HUES64 (cell line): ENCODE measurements at regions not wholly inside any gene's neighbourhood (a gene's known extent, or its start where the extent isn't known, plus 50 kb on each side); places are given as distances from the start of the nearest gene placed in this dataset.
"Not testable (repeated sequence)": the region's sequence is repeated elsewhere in the genome, so short reads cannot be mapped to it uniquely, and the experiment has no call there.

Source experiments
- H3K27ac ChIP-seq: 2 replicates; pipeline ENCODE4 v1.7.0; 2013; ENCODE audit warnings: low read depth, low read length, inconsistent platforms
- H3K27me3 ChIP-seq: 2 replicates; pipeline ENCODE4 v1.6.1; 2013; ENCODE audit warnings: mild to moderate bottlenecking, low read length; ENCODE audit not compliant: insufficient read depth
- H3K36me3 ChIP-seq: 2 replicates; pipeline ENCODE4 v1.6.1; 2013; ENCODE audit warnings: mild to moderate bottlenecking, low read length; ENCODE audit not compliant: insufficient read depth
- H3K4me1 ChIP-seq: 2 replicates; pipeline ENCODE4 v1.6.1; 2013; ENCODE audit warnings: mild to moderate bottlenecking, low read length, moderate library complexity; ENCODE audit not compliant: insufficient read depth
- H3K4me3 ChIP-seq: 2 replicates; pipeline ENCODE4 v1.5.1; 2013; ENCODE audit warnings: mild to moderate bottlenecking, low read length, moderate library complexity
- H3K9ac ChIP-seq: 2 replicates; pipeline ENCODE4 v1.6.1; 2013; ENCODE audit warnings: mild to moderate bottlenecking, low read depth, low read length
- H3K9me3 ChIP-seq: 2 replicates; pipeline ENCODE4 v1.6.1; 2013; ENCODE audit warnings: low read depth, low read length; ENCODE audit not compliant: insufficient read depth
- WGBS: fragments of 150-250, 120-280 bp; methylation state at CpG from one replicate; pipeline ENCODE4 v1.1.7; 2013; ENCODE audit warnings: missing lambda C conversion rate; 5-methylcytosine and 5-hydroxymethylcytosine counted together

DNA sequence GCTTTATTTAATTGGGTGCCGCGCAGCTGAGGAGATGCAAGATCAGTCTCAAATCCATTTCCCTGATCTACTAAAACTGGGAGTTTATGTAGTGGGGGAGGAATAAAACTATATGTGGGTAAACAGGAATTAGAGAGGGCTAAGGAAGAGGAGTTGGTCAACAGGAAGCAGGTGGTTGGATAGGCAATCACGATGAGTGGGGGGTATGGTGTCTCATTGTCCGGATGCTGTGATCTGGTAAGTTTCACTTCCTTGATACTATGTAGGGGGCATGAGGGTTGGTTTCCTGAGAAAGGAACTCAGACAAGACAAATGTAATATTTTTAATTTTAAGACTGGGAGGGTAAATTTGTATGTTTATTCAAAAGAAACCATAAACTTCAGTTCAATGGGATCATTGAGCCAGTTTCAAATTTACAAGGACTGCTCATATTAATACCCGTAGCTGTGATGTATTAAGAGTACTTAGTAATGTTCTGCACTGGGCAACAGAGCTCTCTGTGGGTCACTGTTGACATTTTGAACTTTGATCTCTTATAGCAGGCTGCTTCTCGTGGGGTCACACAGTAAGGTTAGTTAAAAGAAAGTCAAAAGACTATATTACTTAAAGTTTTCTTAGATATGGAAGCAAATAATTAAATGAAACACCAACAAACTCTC, 786.2 kb upstream of the FBXO33 start:
- Histone ChIP-seq H3K27me3 (no peaks in the 10 kb centered on the region), H3K27ac (no peak overlapping the region), H3K9ac (no peak overlapping the region), H3K36me3 (no peaks in the 10 kb centered on the region), H3K9me3 (no peaks in the 10 kb centered on the region), H3K4me3 (no peak overlapping the region), H3K4me1 (no peaks in the 10 kb centered on the region)
- whole genome bisulfite sequencing: 93% methylated on average over 6 of the region's 6 CpGs

DNA sequence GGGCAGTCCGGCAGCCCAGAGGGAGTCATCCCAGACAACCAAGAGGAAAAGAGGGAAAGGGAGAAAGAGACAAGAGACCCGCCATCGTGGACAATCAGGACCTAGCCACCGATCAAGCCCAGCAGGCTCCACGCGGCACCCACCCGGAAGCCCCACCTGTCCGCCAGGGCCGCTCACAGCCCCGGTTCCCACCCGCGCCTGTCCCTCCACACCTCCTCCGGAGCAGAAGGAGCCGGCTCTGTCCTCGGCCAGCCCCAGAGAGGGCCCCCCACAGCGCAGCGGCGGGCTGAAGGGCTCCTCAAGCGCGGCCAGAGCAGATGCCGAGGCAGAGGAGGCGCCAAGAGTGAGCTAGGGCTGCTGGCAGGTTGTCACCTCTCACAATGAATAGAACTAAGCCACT, 784.7 kb upstream of the FBXO33 start:
- WGBS: 96% methylated on average over 21 of the region's 22 CpGs
- no peak overlapping the region for H3K9ac ChIP-seq
- no peaks in the 10 kb centered on the region for H3K36me3 ChIP-seq
- H3K27ac ChIP-seq: no peak overlapping the region
- H3K9me3 ChIP-seq: no peaks in the 10 kb centered on the region
- H3K4me1 ChIP-seq: no peaks in the 10 kb centered on the region
- H3K27me3 ChIP-seq: no peaks in the 10 kb centered on the region
- H3K4me3 ChIP-seq: no peak overlapping the region

DNA sequence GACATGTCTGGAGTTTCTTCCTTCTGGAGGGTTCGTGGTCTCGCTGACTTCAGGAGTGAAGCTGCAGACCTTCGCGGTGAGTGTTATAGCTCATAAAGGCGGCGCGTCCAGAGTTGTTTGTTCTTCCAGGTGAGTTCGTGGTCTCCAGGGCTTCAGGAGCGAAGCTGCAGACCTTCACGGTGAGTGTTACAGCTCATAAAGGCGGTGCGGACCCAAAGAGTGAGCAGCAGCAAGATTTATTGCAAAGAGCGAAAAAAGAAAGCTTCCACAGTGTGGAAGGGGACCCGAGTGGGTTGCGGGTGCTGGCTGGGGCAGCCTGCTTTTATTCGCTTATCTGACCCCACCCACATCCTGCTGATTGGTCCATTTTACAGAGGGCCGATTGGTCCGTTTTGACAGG, 784.2 kb upstream of the FBXO33 start:
- H3K36me3 ChIP-seq, H3K27me3 ChIP-seq, H3K4me1 ChIP-seq, H3K27ac ChIP-seq, H3K4me3 ChIP-seq, H3K9me3 ChIP-seq, H3K9ac ChIP-seq: not testable (repeated sequence)
- 95% methylated on average over 18 of the region's 18 CpGs for WGBS

DNA sequence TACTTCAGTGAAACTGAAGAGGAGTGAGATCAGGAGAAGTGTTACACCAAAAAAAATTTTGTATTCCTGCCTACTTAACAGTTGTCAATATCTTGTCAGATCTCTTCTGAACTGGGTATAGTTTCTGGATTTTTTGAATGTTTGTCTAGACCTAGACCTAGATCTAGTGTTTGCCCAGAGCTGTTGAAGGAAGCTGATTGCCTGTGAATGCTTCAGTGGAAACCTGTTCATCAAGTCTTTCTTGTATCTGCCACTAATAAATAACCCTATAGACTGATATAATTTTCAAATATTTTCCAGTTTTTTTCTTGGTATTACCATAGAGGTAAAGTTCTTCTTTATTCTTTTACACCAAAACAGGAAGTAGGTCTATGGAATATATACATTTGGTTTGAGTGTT, 781.5 kb upstream of the FBXO33 start:
- Histone ChIP-seq H3K27ac (no peak overlapping the region), H3K9ac (no peak overlapping the region), H3K4me1 (no peaks in the 10 kb centered on the region), H3K27me3 (no peaks in the 10 kb centered on the region), H3K4me3 (no peak overlapping the region), H3K9me3 (no peaks in the 10 kb centered on the region), H3K36me3 (no peaks in the 10 kb centered on the region)

DNA sequence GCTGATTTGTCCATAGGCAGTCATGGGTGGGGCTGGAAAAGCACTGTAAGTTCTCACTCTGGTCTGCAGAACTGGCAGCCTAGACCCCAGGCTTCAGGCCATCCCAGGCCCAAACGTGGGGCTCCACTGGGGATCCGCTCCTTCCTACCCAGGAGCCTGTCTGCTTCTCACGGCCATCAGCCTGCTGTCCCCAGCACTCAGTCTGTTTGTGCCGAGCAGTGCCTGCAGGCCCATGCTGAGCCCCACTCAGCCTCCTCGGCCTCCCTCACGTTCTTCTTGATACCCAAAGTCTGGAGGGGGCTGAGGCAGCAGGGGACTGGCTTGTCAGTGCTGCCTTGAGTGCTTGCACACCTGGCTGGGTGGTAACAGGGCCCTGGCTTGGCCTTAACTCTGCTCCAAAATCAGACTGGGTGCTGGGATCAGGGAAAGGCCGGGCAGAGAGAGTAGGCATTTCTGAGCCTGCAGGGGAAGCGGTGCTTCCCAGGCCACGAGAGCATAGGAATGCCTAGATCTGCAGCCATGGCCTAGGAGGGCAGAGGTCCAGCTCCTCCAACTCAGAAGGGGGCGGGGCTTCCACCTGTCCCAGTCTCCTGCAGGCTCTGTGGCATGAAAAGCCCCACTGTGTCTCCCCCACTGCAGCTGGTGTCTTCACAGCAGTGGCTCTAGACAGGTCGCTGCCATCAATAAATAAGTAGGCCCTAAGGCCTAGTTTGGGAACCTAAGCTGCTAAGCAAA, 772.4 kb upstream of the FBXO33 start:
- H3K4me3 ChIP-seq: no peak overlapping the region
- H3K27me3 ChIP-seq: no peaks in the 10 kb centered on the region
- H3K27ac ChIP-seq: no peak overlapping the region
- H3K36me3 ChIP-seq: no peaks in the 10 kb centered on the region
- H3K9me3 ChIP-seq: peaks cover 9% of the 10 kb centered on the region
- H3K4me1 ChIP-seq: no peaks in the 10 kb centered on the region
- no peak overlapping the region for H3K9ac ChIP-seq
- WGBS: 91% methylated on average over 11 of the region's 11 CpGs

DNA sequence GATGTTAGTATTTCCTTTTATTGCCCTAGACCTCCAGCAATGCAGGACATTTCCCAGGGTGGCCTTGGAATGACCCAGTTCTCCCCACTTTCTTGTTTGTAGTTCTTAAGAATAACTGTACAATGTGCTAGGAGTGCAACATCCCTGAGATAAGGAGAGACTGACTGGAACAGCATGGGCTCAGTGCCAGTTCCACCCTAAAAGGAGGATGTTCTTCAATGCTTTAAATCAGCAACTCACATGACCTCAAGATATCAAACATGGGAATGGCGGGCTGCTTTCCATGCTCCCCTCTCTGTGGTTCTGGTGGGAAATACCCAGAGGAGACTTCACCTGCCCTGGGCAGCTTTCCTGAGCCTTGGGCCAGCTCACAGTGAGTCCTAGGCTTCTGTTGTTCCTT, 766.9 kb upstream of the FBXO33 start:
- no peaks in the 10 kb centered on the region for H3K27me3 ChIP-seq
- no peak overlapping the region for H3K4me3 ChIP-seq
- H3K36me3 ChIP-seq: no peaks in the 10 kb centered on the region
- H3K27ac ChIP-seq: no peak overlapping the region
- H3K9me3 ChIP-seq: peaks cover 9% of the 10 kb centered on the region
- 100% methylated on average over 1 of the region's 1 CpG for WGBS
- no peak overlapping the region for H3K9ac ChIP-seq
- no peaks in the 10 kb centered on the region for H3K4me1 ChIP-seq

DNA sequence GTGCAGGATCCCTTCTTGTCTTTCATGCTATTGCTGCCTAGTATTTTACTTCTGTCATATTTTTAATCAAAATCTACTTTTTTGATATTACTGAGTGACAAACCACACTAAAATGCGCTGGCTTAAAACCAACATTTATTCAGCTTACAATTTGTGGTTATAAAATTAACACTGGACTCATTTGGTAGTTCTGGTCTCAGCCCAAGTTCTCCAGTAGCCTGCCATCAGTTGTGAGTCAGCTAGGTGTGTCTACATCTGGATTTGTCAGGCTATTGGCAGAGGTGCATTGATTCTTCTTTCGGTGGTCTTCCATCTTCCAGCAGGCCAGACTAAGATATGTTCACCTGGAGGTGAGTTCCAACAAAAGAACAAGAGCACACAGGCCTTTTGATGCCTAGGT, 765.1 kb upstream of the FBXO33 start:
- Histone ChIP-seq H3K9me3 (peaks cover 9% of the 10 kb centered on the region), H3K9ac (no peak overlapping the region)
- 91% methylated on average over 2 of the region's 2 CpGs for WGBS

DNA sequence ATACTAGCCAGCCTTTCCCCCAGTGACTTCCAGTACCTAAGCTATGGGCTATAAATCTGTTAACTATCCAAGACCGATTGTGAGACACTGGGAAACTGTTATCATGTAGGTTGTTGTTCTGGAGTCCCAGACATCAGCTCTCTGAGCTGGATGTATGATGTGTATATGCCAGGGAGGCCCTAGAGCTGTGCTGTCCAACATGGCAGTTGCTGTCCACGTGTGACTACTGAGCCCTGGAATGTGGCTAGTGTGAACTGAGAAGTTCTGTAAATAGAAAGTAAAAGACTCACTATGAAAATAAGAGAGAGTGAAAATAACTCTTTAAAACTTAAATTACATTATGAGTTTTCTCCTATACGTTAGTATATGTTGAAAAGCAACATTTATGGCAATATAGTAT, 755.8 kb upstream of the FBXO33 start:
- H3K27me3 ChIP-seq: no peaks in the 10 kb centered on the region
- no peak overlapping the region for H3K4me3 ChIP-seq
- no peaks in the 10 kb centered on the region for H3K9me3 ChIP-seq
- no peaks in the 10 kb centered on the region for H3K4me1 ChIP-seq
- no peak overlapping the region for H3K9ac ChIP-seq
- no peaks in the 10 kb centered on the region for H3K36me3 ChIP-seq
- WGBS: 93% methylated on average over 2 of the region's 3 CpGs
- H3K27ac ChIP-seq: no peak overlapping the region

More for the DNA sequence above, 765.1 kb upstream of the FBXO33 start:
- no peaks in the 10 kb centered on the region for H3K36me3 ChIP-seq
- H3K4me3 ChIP-seq: no peak overlapping the region
- H3K4me1 ChIP-seq: no peaks in the 10 kb centered on the region
- H3K27me3 ChIP-seq: no peaks in the 10 kb centered on the region
- H3K27ac ChIP-seq: no peak overlapping the region

DNA sequence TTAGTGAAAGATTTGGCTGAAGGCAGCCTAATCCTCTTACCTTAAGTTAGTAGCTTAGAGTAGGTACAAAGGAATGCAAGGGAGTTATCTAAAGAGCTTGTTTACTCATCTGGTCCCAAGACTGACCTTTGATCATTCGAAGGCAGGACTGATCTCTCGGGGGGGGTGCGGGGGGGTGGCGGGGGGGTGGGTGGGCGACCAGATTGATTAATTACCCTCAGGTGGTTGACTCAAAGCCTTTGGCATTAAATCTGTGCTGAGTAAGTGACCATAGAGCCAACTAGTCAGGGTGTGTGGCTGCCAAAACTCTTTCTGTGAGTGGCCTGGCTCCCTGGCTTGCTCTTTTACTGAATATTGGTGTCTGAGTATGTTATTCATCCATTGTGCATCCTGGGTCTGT, 731.9 kb upstream of the FBXO33 start:
- H3K27me3 ChIP-seq: no peaks in the 10 kb centered on the region
- no peak overlapping the region for H3K4me3 ChIP-seq
- H3K9me3 ChIP-seq: peaks cover 39% of the 10 kb centered on the region
- no peaks in the 10 kb centered on the region for H3K36me3 ChIP-seq
- no peak overlapping the region for H3K9ac ChIP-seq
- H3K27ac ChIP-seq: no peak overlapping the region
- 60% methylated on average over 5 of the region's 5 CpGs for WGBS
- H3K4me1 ChIP-seq: no peaks in the 10 kb centered on the region

DNA sequence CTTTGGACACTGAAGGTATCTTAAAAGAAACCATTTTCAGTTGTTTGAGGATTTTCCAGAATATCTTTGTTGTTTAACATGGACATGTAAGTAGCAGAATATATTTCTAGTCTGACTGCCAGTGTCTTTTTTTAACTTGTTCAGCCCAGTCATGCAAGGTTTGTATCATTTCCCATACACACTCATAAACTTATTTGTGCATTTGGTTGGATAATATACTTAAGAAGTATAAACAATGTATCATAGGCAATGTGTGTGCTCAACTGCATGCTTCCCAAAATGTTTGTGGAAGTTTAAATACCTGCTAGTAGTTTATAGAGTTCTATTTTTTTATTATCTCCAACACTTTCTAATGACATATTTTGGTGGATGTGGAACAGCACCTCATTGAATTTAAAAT, 707.4 kb upstream of the FBXO33 start:
- Histone ChIP-seq H3K27me3 (no peaks in the 10 kb centered on the region), H3K4me3 (no peak overlapping the region), H3K9ac (no peak overlapping the region), H3K4me1 (no peaks in the 10 kb centered on the region), H3K36me3 (no peaks in the 10 kb centered on the region), H3K27ac (no peak overlapping the region), H3K9me3 (no peaks in the 10 kb centered on the region)

DNA sequence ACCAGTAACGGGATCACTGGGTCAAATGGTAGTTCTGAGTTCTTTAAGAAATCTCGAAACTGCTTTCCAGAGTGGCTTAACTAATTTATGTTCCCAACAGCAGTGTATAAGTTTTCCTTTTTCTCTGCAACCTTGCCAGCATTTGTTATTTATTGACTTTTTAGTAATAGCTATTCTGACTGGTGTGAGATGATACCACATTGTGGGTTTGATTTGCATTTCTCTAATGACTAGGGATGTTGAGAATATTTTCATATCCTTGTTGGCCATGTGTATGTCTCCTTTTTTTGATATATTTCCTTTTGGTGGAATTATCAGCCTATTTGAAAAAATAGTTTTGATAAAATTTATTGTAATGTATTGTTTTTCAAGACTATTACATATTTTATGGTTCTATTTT, 701.2 kb upstream of the FBXO33 start:
- Histone ChIP-seq H3K9me3 (no peaks in the 10 kb centered on the region), H3K4me3 (no peak overlapping the region), H3K27ac (no peak overlapping the region), H3K36me3 (no peaks in the 10 kb centered on the region), H3K9ac (no peak overlapping the region), H3K27me3 (no peaks in the 10 kb centered on the region), H3K4me1 (no peaks in the 10 kb centered on the region)
- WGBS: 89% methylated on average over 2 of the region's 2 CpGs

DNA sequence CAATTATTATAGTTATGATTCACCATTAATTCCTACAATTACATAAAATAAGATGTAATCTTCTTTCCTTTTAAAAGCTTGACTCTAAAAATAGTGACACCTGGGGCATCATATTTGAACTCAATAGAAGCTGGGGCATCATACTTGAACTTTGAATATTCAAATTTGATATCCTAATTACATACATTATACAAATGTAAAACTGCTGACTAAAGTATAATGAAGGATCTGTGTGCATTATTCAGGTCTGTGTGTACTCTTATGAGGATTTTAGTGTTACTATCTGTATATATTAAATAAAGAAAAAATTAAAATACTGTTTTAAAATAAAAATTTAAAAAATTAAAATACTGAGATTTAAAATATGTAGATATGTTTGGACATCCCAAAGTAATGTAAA, 696.9 kb upstream of the FBXO33 start:
- no peak overlapping the region for H3K9ac ChIP-seq
- H3K4me3 ChIP-seq: no peak overlapping the region
- no peaks in the 10 kb centered on the region for H3K27me3 ChIP-seq
- H3K27ac ChIP-seq: no peak overlapping the region
- no peaks in the 10 kb centered on the region for H3K4me1 ChIP-seq
- H3K36me3 ChIP-seq: no peaks in the 10 kb centered on the region
- no peaks in the 10 kb centered on the region for H3K9me3 ChIP-seq
